ENCODE measurements at regions not wholly inside any gene's neighbourhood (a gene's known extent, or its start where the extent isn't known, plus 50 kb on each side); places are given as distances from the start of the nearest gene placed in this dataset.

DNA sequence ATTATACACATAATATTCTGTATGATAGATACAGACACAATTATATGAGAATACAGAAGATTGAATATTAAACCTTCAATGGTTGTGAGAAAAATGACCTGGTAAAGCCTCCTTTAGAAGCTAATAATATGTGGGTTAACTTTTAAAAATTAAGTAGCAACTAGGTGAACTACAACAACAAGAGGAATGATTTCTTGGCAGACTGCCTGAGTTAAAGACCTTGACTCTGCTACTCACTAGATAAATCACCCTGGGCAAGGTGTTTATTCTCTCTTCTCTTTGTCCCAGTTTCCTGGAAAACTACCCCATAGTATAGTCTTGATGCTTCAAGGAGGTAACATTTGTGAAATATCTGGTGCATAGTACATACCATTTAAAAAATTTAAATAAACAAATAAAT, 519.6 kb upstream of the TENM4 start:
- TF ChIP-seq, protein P1, sequence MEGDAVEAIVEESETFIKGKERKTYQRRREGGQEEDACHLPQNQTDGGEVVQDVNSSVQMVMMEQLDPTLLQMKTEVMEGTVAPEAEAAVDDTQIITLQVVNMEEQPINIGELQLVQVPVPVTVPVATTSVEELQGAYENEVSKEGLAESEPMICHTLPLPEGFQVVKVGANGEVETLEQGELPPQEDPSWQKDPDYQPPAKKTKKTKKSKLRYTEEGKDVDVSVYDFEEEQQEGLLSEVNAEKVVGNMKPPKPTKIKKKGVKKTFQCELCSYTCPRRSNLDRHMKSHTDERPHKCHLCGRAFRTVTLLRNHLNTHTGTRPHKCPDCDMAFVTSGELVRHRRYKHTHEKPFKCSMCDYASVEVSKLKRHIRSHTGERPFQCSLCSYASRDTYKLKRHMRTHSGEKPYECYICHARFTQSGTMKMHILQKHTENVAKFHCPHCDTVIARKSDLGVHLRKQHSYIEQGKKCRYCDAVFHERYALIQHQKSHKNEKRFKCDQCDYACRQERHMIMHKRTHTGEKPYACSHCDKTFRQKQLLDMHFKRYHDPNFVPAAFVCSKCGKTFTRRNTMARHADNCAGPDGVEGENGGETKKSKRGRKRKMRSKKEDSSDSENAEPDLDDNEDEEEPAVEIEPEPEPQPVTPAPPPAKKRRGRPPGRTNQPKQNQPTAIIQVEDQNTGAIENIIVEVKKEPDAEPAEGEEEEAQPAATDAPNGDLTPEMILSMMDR (conservative IDR thresholded peaks at IDR 0.05; ENCODE audit: low read length): no peak
- no peak for TF ChIP-seq EZH2phosphoT487 (IDR thresholded peaks at IDR 0.05; ENCODE audit: borderline replicate concordance, low read depth, low read length)
